ENCODE measurements at regions not wholly inside any gene's neighbourhood (a gene's known extent, or its start where the extent isn't known, plus 50 kb on each side); places are given as distances from the start of the nearest gene placed in this dataset.

DNA sequence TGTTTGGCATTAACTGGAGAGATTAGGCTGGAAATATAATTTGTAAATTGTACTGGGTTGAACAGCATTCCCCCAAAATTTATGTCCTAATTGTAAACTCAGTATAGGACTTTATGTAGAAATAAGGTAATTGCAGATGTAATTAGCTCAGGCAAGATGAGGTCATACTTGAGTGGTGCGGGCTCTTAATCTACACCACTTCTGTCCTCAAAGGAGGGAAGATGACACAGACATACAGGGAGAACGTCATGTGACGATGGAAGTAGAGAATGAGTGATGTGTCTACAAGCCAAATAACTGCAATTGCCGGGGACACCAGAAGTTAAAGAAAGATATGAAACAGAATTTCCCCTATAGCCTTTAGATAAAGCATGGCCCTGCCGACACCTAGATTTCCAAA, 1501.1 kb upstream of the PIK3C3 start:
- DNase-seq (ENCODE audit: low spot score) (no peak), ATAC-seq (no peak)
- intact Hi-C loops (cut with DNase I): no loop called here

DNA sequence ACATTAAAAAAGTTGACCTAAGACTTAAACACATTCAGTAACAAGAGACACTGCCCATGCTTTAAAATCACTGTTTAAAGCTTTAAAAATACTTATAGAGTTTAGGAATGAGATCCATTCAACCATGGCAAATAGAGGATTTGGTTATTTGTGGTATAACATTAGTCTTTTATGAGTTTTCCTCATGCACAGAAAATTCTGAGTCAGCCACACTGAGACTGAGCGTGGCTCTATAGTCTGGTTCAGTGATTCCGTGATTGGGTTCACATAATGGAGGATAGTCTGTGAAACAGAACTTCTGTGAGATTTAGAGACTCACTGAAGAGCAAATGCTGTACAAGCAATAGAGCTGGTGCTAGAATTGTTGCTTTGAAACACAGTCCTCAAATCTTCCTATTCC, 1502.4 kb upstream of the PIK3C3 start:
- intact Hi-C loops (cut with DNase I): no loop called here
- DNase-seq (ENCODE audit: low spot score): no peak
- no peak for ATAC-seq

DNA sequence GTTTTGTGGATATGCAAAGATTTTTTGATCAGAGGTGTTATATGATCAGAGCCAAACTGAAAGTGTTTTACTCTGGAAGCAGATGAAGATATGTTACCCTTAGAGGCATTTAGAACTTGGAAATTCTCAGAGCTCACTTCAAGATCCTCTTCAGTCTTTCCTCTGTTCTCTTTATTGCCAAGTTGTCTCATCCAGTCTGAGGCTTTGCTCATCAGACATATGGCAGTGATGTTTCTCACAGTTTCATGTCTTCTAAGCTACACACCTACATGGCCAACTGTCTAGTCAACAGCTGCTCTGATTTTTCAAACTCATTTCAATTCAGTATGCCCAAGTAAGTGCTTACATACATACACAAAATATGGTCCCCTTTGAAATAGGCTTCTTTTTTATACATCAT, 1504.3 kb upstream of the PIK3C3 start:
- intact Hi-C loops (cut with DNase I): no loop called here
- DNase-seq (ENCODE audit: low spot score): no peak
- ATAC-seq: no peak

DNA sequence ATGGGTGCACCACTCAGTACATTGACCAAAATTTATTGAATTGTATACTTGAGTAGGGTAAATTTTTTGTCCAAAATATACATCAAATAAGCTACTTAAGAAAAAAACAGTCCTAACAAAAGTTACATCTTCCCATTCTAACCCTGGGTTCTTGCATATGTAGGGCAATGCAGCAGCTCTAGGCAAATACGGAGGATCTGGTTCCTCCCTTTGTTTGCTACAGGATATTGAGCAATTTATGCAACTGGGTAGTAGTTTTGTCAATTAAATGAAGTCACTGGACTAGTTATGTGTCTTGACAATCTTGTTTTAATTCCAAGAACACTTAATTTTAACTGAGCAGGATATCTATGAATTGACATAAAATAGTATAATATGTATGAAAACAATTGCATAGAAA, 1507.2 kb upstream of the PIK3C3 start:
- intact Hi-C loops (cut with DNase I): no loop called here
- ATAC-seq: no peak
- DNase-seq (ENCODE audit: low spot score): no peak

DNA sequence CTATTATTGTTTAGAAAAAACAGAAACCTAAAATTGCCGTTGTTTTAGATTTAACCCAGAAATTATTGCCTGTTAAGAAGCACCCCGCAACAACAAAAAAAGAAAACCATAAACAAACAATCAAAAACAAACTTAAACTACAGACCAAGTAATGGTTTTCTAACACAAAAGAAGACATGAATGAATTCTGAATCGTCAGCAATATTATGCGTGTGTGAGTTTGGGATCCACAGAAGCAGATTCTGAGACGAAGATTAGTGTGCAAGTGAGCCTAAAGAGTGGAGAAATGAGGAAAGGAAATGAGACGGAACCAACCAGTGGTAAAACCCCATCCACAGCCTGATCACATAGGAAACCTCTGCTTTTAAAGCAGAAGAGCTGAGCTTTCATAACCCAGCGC, 1514.9 kb upstream of the PIK3C3 start:
- intact Hi-C loops (cut with DNase I): no loop called here
- ATAC-seq (no peak), DNase-seq (ENCODE audit: low spot score) (no peak)

DNA sequence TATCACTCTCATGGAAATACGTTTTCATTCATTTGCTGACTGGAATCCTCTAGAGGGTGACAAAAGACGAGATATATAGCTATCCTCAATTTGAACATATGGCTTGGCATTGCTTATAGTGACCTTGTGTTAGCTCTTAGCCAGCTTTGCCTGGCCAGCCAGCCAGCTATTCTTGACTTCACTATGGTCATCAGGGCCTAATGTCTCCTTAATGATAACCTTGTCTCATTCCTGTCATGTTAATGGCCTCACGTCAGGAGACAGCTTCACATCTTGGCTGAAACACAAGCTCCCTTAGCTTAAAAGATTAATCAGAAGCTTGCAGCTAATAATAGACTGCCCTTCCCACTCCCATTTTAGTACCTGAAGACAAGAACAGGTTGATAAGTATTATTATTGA, 1517.5 kb upstream of the PIK3C3 start:
- ATAC-seq (no peak), DNase-seq (ENCODE audit: low spot score) (no peak)
- intact Hi-C loops (cut with DNase I): no loop called here

DNA sequence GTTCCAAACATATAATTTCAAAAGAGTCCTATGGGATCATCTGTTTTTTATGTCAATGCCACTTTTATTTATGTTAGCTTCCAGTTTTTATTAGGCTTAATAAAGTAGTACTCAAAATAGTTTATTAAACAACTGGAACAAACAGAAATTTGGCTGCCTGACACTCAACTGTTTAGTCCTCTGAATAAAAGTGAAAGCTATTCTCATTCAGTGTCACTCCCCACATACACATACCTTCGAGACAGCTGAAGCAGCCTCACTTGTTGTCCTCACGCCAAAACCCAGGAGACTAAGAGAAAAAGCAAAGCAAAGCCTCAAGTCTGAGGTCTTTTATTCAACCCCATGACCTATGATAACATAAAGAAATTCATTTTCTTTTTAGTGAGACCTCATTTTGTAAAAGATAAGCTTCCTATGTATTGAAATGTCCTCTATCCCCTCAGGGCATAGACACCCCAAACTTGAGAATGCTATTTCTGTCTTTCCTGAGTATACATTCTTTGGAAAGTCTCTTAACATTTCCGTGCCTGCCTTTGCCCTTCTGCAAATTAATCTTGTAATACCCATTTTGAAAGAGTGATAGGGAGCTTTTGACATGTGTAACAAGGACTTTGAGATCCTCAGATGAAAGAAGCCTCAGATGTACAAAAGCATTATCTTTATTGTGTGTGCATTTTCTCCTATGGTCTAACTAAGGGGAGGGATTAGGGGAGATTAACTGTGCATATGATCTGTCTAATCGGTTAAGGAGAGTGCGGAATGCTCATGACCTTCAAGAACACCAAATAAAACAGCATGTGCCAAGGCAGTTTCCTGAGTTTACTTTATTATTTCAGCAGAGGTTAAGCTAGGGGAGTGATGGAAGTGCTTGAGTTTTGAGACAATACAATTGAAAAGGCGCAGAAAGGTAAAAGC, 1523.7 kb upstream of the PIK3C3 start:
- intact Hi-C loops (cut with DNase I): no loop called here
- no peak for DNase-seq (ENCODE audit: low spot score)
- no peak for ATAC-seq

DNA sequence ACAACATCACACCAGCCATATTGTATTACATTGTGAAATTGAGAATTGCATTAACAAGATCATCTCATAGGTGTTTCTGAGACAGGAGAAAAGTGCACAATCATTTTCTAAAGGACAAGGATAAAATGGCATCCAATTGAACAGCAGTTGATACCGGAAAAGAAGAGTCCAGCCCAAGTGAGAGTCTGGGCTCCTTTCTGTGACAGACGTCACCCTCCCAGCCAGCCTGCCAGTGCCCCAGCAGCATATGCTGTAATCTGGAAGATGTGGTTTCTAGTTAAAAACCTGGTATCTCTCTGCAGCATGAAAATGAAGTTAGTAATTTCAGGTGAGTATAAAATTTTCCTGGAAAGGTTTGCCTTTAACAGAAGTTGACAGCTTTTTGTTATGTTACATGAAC, 1531.7 kb upstream of the PIK3C3 start:
- ATAC-seq (no peak), DNase-seq (ENCODE audit: low spot score) (no peak)
- intact Hi-C loops (cut with DNase I): no loop called here

DNA sequence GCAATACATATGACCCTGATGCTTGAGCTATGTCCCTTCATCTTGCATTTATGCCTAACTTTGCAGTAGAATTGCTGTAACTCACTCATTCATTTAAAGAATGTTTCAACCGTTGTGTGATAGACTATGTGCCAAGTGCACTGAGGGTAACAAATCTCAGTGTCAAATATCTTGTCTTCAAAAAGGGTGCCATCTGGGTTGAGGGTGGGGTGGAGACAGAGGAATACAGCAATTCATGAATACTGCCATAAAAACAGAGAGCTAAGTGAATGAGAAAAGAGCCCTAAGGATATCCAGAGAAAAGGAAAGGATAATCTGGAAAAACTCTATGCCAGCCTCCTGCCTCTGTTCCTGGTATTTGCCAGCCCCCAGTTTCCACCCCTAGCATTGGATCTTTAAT, 1534.4 kb upstream of the PIK3C3 start:
- no peak for ATAC-seq
- intact Hi-C loops (cut with DNase I): no loop called here
- no peak for DNase-seq (ENCODE audit: low spot score)

DNA sequence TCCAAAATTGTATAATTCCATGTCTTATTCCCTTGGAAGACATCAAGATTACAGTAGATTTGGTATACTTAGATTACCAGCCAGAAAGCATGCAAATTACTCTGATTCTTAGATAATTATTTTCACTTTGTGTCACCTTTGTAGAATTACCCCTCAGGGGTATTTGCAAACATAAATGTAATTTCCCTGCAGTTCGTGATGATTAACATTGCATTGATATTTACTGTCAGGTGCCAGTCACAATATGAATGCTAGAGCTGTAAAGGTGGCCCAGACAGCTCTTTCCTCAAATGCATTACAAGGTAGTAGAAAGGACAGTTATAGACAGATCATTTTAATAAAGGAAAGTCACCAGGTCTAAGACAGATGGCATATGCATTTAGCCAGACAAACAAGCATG, 1537.5 kb upstream of the PIK3C3 start:
- ATAC-seq (no peak), DNase-seq (ENCODE audit: low spot score) (no peak)
- intact Hi-C loops (cut with DNase I): no loop called here

DNA sequence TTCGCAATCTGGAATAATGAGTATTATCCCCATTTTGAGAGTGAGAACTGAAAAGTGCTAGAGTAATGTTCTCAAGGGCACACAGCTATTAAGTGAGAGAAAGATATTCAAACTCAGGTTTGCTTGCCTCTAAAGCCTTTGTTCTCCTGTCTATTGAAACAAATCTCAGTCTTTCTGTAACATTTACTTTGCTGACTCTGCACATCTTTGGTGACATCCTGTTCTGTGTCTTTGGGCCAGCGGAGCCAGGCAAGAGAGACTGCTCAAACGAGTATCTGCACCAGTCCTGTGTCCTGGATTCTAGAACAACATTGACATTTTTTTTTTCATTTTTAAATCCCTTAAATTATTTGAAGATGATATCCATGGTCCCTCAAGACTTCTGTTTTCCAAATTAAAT, 1539.2 kb upstream of the PIK3C3 start:
- no peak for DNase-seq (ENCODE audit: low spot score)
- ATAC-seq: no peak
- intact Hi-C loops (cut with DNase I): no loop called here

DNA sequence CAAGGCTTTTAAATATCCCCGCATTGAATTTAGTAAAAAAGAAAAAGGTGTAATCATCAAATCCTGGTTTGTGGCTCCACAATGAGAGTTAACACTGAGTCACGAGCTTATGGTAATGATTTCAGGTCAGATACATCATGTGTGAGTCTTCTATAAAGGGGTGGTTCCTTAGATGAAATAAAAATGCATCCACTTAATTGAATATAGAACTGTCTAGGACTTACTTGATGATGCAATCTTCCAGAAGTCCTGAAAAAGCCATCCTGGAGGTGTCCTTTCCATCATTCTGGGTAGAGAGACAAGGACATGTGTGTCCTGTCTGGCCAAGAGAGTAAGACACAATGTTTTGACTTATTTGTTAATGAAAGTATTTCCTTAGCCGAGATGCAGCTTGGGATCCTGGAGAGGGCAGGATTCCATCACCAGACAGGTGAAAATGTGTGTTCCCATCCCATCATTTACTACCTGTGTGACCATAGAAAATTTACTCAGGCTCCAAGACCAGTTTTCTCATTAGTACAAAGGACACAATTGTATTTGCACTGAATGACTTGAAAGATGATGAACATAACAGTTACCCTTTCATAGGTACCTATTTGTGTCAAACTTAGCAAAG, 1539.8 kb upstream of the PIK3C3 start:
- intact Hi-C loops (cut with DNase I): no loop called here
- ATAC-seq (no peak), DNase-seq (ENCODE audit: low spot score) (no peak)

DNA sequence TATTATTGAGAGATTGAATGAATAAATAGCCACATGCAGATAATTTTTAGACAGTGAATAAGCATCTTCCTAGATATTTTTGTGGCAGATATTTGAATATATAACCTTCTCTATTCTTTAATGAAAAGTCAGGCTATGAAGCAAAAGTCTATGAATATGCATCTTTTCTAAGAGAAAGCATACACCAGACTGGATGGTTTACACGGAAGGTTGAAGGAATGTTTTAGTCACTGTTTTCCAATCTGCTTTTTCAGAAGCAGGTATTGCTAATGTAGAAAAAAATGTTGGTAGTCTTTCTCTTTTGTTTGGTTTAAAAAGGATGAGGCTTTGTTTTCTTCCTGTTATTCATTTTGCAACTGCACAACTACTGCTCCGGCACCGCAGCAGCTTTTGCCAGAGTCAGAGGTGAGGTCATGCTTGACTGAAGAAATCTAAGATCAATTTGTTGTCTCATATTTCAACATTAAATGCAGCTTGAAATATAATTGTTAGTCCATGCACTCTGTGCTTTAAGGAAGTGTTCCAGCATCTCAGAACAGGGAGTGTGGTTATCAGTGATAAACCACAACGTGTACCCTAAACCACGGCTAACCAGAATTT, 1540.8 kb upstream of the PIK3C3 start:
- ATAC-seq (no peak), DNase-seq (ENCODE audit: low spot score) (no peak)
- intact Hi-C loops (cut with DNase I): no loop called here

DNA sequence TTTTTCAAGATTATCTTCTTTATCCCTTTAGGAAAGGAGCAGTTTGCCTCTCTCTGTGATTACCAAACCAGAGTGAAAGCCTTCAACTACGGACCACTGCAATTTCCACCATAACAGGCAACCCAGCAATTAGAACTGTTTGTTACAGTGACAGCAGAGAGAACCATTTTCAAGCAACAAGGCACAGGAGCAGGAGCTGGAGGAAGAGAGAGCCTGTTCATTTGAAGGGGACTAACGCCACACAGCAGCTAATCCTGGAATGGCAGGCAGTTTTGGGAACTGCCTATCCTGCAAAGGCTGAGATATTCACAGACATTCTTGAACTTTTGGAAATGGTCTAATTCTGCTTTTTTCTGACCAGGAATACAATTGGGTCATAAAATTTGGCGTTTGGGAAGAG, 1541.9 kb upstream of the PIK3C3 start:
- DNase-seq (ENCODE audit: low spot score) (no peak), ATAC-seq (no peak)
- intact Hi-C loops (cut with DNase I): no loop called here

DNA sequence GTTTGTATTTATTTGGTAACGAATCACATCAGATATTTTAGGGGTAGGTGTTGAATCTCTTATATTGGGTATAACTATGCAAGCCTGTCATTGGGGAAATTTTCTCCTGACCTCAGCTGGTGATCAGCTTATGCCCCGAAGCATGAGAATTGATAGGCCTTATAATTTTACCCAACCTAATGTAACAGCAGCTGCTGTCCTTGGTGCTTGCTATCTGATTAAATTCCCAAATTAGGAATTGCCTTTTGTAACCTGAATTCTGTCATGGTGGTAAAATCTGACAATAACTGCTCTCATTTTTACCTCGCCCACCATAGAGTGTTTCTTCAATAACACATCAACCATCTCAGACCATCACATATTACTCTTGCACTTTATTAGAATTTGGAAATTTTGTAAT, 1542.6 kb upstream of the PIK3C3 start:
- DNase-seq (ENCODE audit: low spot score) (no peak), ATAC-seq (no peak)
- intact Hi-C loops (cut with DNase I): no loop called here

DNA sequence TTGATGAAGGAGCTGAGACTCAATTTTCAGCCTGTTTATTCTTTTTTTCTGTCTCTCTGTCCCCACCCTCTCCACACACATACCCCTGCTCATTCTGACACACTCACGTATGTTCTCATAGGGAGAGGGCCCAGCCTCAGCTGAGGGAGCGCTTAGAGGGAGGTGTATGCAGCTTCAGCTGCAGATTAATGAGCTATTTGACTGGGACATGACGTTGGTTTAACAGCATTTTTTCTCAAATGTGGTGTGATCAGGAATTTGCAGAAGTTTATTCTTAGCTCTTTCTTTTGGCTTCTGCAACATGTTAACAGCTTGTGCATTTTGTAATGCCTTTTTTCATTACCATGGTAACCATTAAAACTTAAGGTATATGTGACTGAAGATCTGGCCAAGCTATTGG, 1547.1 kb upstream of the PIK3C3 start:
- DNase-seq (ENCODE audit: low spot score) (no peak), ATAC-seq (no peak)
- intact Hi-C loops (cut with DNase I): no loop called here

DNA sequence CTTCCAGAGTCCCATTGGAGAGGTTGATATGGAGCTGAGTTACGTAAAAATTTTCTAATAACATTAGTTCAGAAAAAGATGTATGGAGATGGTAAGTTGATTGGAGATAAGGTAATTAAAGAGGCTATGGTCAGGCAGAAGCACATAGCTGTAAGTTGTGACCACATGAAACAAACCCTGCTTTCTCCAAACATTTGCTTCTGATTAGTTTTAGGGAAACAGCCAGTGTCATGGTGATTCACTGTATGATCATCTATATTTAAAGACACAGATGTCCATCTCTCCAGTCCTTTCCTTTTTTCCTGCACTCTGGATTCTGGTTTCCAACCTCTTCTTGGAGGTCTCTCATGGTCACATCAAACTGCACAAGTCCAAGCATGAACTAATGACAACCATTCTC, 1550.8 kb upstream of the PIK3C3 start:
- ATAC-seq (no peak), DNase-seq (ENCODE audit: low spot score) (no peak)
- intact Hi-C loops (cut with DNase I): no loop called here

DNA sequence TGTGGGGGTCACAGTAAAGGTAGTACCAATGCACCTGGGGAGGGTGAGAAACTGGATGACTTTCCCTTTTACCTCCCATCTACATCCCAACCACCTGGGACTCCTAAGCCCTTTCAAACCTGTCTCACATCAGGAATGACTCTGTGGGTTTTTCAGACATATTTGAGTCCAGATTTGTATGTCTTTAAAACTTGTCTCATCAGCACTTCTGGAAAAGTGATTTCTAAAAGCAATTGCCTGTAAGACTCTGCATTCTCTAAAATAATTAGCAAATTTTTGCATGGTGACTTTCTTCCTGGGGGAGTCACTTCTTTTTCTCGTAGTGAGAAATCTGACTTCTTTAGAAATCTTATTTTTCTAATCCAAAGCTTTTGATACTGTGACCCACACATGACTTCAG, 1553.0 kb upstream of the PIK3C3 start:
- ATAC-seq: no peak
- intact Hi-C loops (cut with DNase I): no loop called here
- DNase-seq (ENCODE audit: low spot score): no peak

DNA sequence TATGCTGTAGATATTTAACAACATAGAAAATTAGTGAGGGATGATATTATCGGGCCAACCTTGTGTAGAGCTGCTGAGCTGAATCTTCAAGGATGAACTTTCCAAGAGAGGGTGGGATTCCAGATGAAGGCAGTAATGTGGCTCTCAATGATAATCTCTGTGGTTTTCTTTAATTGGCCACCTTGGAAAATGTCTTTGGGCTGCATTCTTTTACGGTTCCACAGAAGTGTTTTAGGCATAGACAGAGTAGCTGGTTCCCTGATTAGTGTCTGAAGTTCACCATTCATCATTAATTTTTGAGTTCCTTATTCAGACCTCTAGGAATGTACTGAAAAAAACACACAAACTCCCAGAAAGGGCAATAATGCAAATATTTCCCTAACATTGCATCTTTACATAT, 1566.9 kb upstream of the PIK3C3 start:
- ATAC-seq (no peak), DNase-seq (ENCODE audit: low spot score) (no peak)
- intact Hi-C loops (cut with DNase I): no loop called here

DNA sequence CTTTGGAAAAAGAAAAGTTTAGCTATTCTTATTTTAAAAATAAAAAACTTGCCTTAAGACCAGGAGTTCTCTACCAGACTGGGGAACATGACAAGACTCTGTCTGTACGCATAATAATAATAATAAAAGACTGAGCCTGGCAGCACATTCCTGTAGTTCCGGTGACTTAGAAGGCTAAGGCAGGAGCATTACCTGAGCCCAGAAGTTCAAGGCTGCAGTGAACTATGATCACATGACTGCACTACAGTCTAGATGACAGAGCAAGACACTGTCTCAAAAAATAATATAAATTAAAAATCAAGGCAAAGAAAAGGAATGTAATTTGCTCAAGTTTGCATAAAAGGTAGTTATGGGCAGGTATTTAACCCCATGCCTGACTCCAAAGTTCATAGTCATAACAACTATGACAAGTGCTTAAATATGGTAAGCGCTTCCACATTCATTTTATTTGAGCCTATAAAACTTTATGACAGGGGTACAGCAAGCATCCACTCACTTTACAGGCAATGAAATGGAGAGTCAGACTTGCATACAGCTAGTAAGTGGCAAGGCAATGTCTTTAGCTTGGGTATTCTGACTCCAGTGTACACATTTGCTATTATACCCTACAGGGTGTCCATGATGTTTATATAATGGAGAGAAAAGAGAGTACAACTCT, 1567.8 kb upstream of the PIK3C3 start:
- intact Hi-C loops (cut with DNase I): no loop called here
- no peak for ATAC-seq
- no peak for DNase-seq (ENCODE audit: low spot score)
